Neural crest cell (in vitro differentiated cells): ENCODE measurements at regions not wholly inside any gene's neighbourhood (a gene's known extent, or its start where the extent isn't known, plus 50 kb on each side); places are given as distances from the start of the nearest gene placed in this dataset.
"Not testable (repeated sequence)": the region's sequence is repeated elsewhere in the genome, so short reads cannot be mapped to it uniquely, and the experiment has no call there.

Source experiments
- DNase-seq: peaks from one replicate; pipeline ENCODE4 v3.0.0; 2021; ENCODE audit warnings: low read depth, mixed read lengths, low spot score
- H3K27ac Mint-ChIP-seq: one replicate; pipeline ENCODE4 v1.8.0; 2021; ENCODE audit warnings: mild to moderate bottlenecking, mixed read lengths; ENCODE audit not compliant: unreplicated experiment
- H3K27me3 Mint-ChIP-seq: 2 replicates; pipeline ENCODE4 v1.8.0; 2021; ENCODE audit warnings: low read depth, mild to moderate bottlenecking, mixed read lengths
- H3K36me3 Mint-ChIP-seq: 2 replicates; pipeline ENCODE4 v1.8.0; 2021; ENCODE audit warnings: low read depth, mild to moderate bottlenecking, mixed read lengths
- H3K4me1 Mint-ChIP-seq: 2 replicates; pipeline ENCODE4 v1.8.0; 2021; ENCODE audit warnings: mixed read lengths
- H3K4me3 Mint-ChIP-seq: one replicate; pipeline ENCODE4 v1.8.0; 2021; ENCODE audit warnings: mild to moderate bottlenecking, mixed read lengths
- H3K9me3 Mint-ChIP-seq: 2 replicates; pipeline ENCODE4 v1.8.0; 2021; ENCODE audit warnings: mixed read lengths
- TF ChIP-seq, protein P1 (sequence below): fragments of 200-600 bp; sonication (generic); conservative IDR thresholded peaks from 2 replicates; pipeline ENCODE4 v1.5.0; 2021; ENCODE audit warnings: antibody characterized with exemption, mild to moderate bottlenecking

DNA sequence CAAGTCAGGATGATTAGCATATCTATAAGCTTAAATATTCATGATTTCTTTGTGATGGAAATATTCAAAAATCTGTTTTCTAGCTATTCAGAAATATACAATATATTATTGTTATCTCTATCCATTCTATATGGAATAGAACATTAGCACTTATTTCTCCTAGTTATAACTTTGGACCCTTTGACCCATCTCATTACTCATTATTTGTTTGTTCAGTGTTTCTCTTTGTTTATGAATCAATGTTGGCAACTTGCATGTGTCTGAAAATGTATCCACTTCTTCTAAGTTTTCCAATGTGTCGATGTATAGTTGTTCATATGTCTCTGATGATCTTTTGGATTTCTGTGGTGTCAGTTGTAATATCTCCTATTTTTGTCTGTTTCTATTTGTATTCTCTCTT lies 1059.3 kb downstream of the CDH9 start:
- DNase-seq, result no peak
- Mint-ChIP-seq H3K9me3 (peaks cover 14% of the 10 kb centered on the region), H3K27ac (no peak overlapping the region), H3K4me3 (no peak overlapping the region), H3K4me1 (no peaks in the 10 kb centered on the region), H3K27me3 (no peaks in the 10 kb centered on the region), H3K36me3 (no peaks in the 10 kb centered on the region)
- TF ChIP-seq, protein P1, sequence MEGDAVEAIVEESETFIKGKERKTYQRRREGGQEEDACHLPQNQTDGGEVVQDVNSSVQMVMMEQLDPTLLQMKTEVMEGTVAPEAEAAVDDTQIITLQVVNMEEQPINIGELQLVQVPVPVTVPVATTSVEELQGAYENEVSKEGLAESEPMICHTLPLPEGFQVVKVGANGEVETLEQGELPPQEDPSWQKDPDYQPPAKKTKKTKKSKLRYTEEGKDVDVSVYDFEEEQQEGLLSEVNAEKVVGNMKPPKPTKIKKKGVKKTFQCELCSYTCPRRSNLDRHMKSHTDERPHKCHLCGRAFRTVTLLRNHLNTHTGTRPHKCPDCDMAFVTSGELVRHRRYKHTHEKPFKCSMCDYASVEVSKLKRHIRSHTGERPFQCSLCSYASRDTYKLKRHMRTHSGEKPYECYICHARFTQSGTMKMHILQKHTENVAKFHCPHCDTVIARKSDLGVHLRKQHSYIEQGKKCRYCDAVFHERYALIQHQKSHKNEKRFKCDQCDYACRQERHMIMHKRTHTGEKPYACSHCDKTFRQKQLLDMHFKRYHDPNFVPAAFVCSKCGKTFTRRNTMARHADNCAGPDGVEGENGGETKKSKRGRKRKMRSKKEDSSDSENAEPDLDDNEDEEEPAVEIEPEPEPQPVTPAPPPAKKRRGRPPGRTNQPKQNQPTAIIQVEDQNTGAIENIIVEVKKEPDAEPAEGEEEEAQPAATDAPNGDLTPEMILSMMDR, result no peak

DNA sequence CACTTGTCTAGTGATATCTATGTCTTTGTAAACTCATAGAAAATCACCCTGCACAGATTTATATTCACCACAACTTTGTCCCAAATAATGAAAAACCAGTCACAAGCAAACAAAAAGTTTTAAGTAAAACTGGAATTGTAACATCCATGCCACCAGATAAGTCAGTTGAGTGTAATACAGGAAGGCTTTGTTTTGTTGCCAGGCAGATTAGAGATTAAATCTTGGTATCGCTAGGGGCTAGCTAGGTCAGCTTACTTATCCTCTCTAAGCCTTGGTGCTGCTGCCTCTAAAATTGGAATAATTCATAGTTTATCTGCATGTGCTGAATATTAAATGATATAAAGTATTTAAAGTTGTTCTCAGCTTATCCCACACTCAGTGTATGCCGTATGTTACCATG lies 1062.5 kb downstream of the CDH9 start:
- no peak for DNase-seq
- TF ChIP-seq, protein P1, result no peak
- H3K4me3 Mint-ChIP-seq, result no peak overlapping the region
- H3K9me3 Mint-ChIP-seq, result peaks cover 15% of the 10 kb centered on the region
- no peaks in the 10 kb centered on the region for H3K4me1 Mint-ChIP-seq
- H3K36me3 Mint-ChIP-seq, result no peaks in the 10 kb centered on the region
- H3K27ac Mint-ChIP-seq, result no peak overlapping the region
- H3K27me3 Mint-ChIP-seq, result no peaks in the 10 kb centered on the region

DNA sequence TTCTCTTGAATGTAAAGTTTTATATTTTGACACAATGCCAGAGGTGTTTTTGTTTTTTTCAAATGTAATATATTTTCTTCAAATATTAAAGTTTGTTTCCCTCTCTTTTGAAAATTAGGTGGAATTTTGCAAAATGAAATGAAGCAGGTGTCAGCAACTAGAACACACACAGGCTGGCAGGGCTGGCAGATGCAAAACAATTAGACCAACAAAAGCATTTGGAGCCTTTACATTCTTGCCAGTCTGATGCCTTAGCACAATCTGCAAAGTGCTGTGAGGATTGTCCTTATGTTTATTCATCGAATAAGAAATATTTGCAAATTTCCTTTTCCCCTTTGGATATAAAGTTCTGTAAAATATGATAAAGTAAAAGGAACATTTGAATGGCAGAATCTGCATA lies 1063.9 kb downstream of the CDH9 start:
- H3K9me3 Mint-ChIP-seq, result peaks cover 6% of the 10 kb centered on the region

DNA sequence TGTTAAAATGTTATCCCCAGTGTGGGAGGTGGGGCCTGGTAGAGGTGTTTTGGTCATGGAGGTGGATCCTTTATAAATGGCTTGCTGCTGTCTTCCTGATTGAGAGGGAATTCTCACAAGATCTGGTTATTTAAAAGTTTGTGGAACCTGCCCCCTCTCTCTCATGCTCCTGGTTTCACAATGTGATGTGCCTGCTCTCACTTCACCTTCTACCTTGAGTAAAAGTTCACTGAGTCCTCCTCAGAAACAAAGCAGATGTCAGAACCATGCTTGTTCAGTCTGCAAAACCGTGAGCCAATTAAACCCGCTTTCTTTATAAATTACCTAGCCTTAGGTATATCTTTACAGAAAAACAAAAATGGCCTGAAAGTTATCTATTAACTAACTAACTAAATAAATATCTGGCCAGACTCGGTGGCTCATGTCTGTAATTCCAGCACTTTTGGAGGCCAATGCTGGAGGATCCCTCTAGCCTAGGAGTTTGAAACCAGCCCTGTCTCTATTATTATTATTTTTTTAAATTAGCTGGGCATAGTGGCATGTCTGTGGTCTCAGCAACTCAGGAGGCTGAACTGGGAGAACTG lies 1067.4 kb downstream of the CDH9 start:
- TF ChIP-seq, protein P1, result no peak
- Mint-ChIP-seq H3K36me3 (no peaks in the 10 kb centered on the region), H3K9me3 (peaks cover 5% of the 10 kb centered on the region), H3K4me3 (no peak overlapping the region), H3K27me3 (no peaks in the 10 kb centered on the region), H3K4me1 (no peaks in the 10 kb centered on the region), H3K27ac (no peak overlapping the region)
- DNase-seq, result no peak

More for the DNA sequence above, 1063.9 kb downstream of the CDH9 start:
- TF ChIP-seq, protein P1, result no peak
- no peak for DNase-seq
- Mint-ChIP-seq H3K27me3 (no peaks in the 10 kb centered on the region), H3K4me1 (no peaks in the 10 kb centered on the region), H3K27ac (no peak overlapping the region), H3K36me3 (no peaks in the 10 kb centered on the region), H3K4me3 (no peak overlapping the region)

DNA sequence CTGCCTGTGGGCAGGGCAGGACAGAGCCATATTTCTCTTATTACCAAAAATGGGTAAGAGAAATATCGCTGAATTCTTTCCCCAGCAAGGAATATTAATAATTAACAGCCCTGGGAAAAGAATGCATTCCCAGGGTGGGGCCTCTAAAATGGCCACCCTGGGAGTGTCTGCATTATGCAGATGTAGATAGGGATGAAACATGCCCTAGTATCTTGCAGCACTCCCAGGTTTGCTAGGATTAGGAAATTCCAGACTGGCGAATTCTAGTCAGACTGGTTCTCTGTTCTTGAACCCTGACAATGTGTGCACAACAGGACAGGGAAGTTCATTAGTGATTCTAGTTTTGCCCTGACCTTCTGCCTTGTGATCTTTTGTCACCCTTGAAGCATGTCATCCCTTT lies 1069.3 kb downstream of the CDH9 start:
- H3K4me3 Mint-ChIP-seq, H3K27ac Mint-ChIP-seq, H3K36me3 Mint-ChIP-seq, H3K27me3 Mint-ChIP-seq, H3K9me3 Mint-ChIP-seq, H3K4me1 Mint-ChIP-seq, DNase-seq: not testable (repeated sequence)

DNA sequence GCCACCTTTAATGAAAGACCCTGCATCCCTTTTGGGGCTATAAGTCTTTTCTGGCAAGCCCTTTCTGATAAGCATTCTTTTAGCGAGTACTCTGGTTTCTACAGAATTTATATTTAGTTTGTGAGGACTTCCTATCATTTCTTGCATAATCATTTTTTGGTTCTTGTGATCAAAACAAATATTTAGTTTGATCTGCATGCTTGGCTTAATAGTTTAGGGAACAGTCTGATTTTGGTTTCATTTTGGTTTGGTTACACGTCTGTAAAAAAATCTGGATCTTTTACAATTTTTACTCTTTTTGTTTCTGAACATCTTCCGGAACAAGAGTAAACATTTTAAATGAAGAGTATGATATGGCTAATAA lies 1074.4 kb downstream of the CDH9 start:
- Mint-ChIP-seq H3K27me3 (no peaks in the 10 kb centered on the region), H3K4me3 (no peak overlapping the region), H3K4me1 (no peaks in the 10 kb centered on the region), H3K36me3 (peaks cover 3% of the 10 kb centered on the region), H3K27ac (no peak overlapping the region), H3K9me3 (peaks cover 10% of the 10 kb centered on the region)
- TF ChIP-seq, protein P1, result no peak
- no peak for DNase-seq
